Keratinocyte (primary cell): ENCODE measurements at regions not wholly inside any gene's neighbourhood (a gene's known extent, or its start where the extent isn't known, plus 50 kb on each side); places are given as distances from the start of the nearest gene placed in this dataset.
"Not testable (repeated sequence)": the region's sequence is repeated elsewhere in the genome, so short reads cannot be mapped to it uniquely, and the experiment has no call there.

Experiments
- DNase-seq: peaks from one replicate; pipeline ENCODE4 v3.0.0-alpha.2; 2011; ENCODE audit warnings: low read depth, missing footprints, low spot score
- FAIRE-seq: peaks from 2 replicates; lab custom pipeline; 2011; peaks lifted over from hg19 to GRCh38; lab: Jason Lieb, UNC
- H2AFZ ChIP-seq: 2 replicates; pipeline ENCODE4 v1.6.0; 2012; ENCODE audit warnings: low read length, control low read depth, inconsistent platforms; ENCODE audit not compliant: control insufficient read depth
- H3K27ac ChIP-seq: 2 replicates; pipeline ENCODE4 v1.5.1; 2011; ENCODE audit warnings: low read length; ENCODE audit not compliant: control insufficient read depth, insufficient read depth
- H3K27me3 ChIP-seq: 3 replicates; pipeline ENCODE4 v1.6.0; 2011; ENCODE audit warnings: low read length; ENCODE audit not compliant: control insufficient read depth, insufficient read depth; ENCODE audit errors: extremely low read depth
- H3K36me3 ChIP-seq, 2 experiments: 2 replicates in 1 of 2; 3 replicates in 1 of 2; pipeline ENCODE4 v1.5.1; 2011; ENCODE audit warnings: low read length in 2 of 2, mild to moderate bottlenecking in 1 of 2; ENCODE audit not compliant: control insufficient read depth in 2 of 2, insufficient read depth in 2 of 2; ENCODE audit errors: extremely low read depth in 1 of 2
- H3K4me1 ChIP-seq: 3 replicates; pipeline ENCODE4 v1.5.1; 2011; ENCODE audit warnings: low read length; ENCODE audit not compliant: control insufficient read depth, insufficient read depth; ENCODE audit errors: extremely low read depth
- H3K4me2 ChIP-seq: 3 replicates; pipeline ENCODE4 v1.6.0; 2011; ENCODE audit warnings: low read depth, low read length; ENCODE audit not compliant: control insufficient read depth, insufficient read depth; ENCODE audit errors: extremely low read depth
- H3K4me3 ChIP-seq, 3 experiments: fragments of 200-600 bp in 1 of 3; sonication (generic) in 1 of 3; 2 replicates in 2 of 3; 3 replicates in 1 of 3; pipeline ENCODE4 v1.5.1; 2011 to 2016; ENCODE audit warnings: low read length in 3 of 3, mild to moderate bottlenecking in 3 of 3, control low read depth in 2 of 3, inconsistent platforms in 1 of 3, low read depth in 1 of 3, mixed read lengths in 1 of 3, mixed run types in 1 of 3, moderate library complexity in 1 of 3; ENCODE audit not compliant: control insufficient read depth in 2 of 3, insufficient read depth in 2 of 3; ENCODE audit errors: extremely low read depth in 1 of 3
- H3K79me2 ChIP-seq: 2 replicates; pipeline ENCODE4 v1.6.0; 2012; ENCODE audit warnings: low read length; ENCODE audit not compliant: control insufficient read depth, insufficient read depth
- H3K9ac ChIP-seq: 3 replicates; pipeline ENCODE4 v1.6.0; 2011; ENCODE audit warnings: low read length; ENCODE audit not compliant: control insufficient read depth, insufficient read depth; ENCODE audit errors: extremely low read depth
- H3K9me1 ChIP-seq: 3 replicates; pipeline ENCODE4 v1.6.0; 2011; ENCODE audit warnings: low read length; ENCODE audit not compliant: control insufficient read depth, insufficient read depth; ENCODE audit errors: extremely low read depth
- H3K9me3 ChIP-seq: 2 replicates; pipeline ENCODE4 v1.5.1; 2012; ENCODE audit warnings: low read depth, low read length; ENCODE audit not compliant: control insufficient read depth
- H4K20me1 ChIP-seq: 3 replicates; pipeline ENCODE4 v1.6.0; 2011; ENCODE audit warnings: low read length; ENCODE audit not compliant: control insufficient read depth, insufficient read depth; ENCODE audit errors: extremely low read depth
- EZH2 ChIP-seq: IDR thresholded peaks from one replicate; pipeline ENCODE4 v1.6.1; 2012; ENCODE audit warnings: inconsistent platforms, mild to moderate bottlenecking, low read length, moderate library complexity
- dilution Hi-C: fragments of 300-500 bp; cut with MboI; formaldehyde crosslinking; loops from one replicate; pipeline ENCODE4 v1.7.0; 2020; ENCODE audit warnings: low sequenced_read_pairs; ENCODE audit not compliant: extremely low pct_ligation_motif_present
- TF ChIP-seq, protein P1 (sequence below), 3 experiments: IDR thresholded peaks in 1 of 3; conservative IDR thresholded peaks in 1 of 3; optimal IDR thresholded peaks in 1 of 3; 2 replicates in 2 of 3; 3 replicates in 1 of 3; pipeline versions ENCODE3 to v1.5.1; 2011; ENCODE audit warnings: low read length in 3 of 3, mild to moderate bottlenecking in 3 of 3, moderate library complexity in 2 of 3, control low read depth in 1 of 3, inconsistent platforms in 1 of 3; ENCODE audit not compliant: insufficient read depth in 2 of 3; ENCODE audit errors: extremely low read depth in 1 of 3

DNA sequence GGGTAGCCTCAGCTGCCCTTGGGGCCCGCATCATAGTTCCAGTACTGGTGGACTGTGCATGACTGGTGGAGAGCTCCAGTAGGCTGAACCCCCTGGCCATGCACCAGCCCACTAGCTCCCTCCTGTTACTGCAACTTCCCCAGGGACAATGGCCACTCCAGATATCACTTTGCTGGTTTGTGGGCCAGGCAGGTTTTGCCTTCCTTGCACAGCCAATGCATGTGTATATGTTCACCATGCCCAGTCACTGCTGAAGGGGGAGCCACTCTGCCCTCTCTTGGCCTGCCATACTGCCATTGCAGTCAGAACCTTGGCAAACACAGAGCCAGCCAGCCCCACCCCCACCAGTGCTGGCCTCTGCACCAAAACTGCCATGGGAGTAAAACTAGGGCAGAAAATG, 2095.3 kb upstream of the RAG2 start:
- Histone ChIP-seq H2AFZ (no peak overlapping the region), H4K20me1 (no peaks in the 10 kb centered on the region), H3K9me3 (peaks cover 5% of the 10 kb centered on the region), H3K4me1 (no peaks in the 10 kb centered on the region), H3K36me3 (no peaks in the 10 kb centered on the region), H3K9ac (no peak overlapping the region), H3K79me2 (no peaks in the 10 kb centered on the region), H3K27me3 (no peaks in the 10 kb centered on the region), H3K9me1 (no peaks in the 10 kb centered on the region), H3K4me3 (no peak overlapping the region), H3K4me2 (no peak overlapping the region), H3K27ac (no peak overlapping the region)
- TF ChIP-seq, protein P1, sequence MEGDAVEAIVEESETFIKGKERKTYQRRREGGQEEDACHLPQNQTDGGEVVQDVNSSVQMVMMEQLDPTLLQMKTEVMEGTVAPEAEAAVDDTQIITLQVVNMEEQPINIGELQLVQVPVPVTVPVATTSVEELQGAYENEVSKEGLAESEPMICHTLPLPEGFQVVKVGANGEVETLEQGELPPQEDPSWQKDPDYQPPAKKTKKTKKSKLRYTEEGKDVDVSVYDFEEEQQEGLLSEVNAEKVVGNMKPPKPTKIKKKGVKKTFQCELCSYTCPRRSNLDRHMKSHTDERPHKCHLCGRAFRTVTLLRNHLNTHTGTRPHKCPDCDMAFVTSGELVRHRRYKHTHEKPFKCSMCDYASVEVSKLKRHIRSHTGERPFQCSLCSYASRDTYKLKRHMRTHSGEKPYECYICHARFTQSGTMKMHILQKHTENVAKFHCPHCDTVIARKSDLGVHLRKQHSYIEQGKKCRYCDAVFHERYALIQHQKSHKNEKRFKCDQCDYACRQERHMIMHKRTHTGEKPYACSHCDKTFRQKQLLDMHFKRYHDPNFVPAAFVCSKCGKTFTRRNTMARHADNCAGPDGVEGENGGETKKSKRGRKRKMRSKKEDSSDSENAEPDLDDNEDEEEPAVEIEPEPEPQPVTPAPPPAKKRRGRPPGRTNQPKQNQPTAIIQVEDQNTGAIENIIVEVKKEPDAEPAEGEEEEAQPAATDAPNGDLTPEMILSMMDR (optimal IDR thresholded peaks at IDR 0.05 in 1 of 3, IDR thresholded peaks at IDR 0.05 in 1 of 3, conservative IDR thresholded peaks at IDR 0.05 in 1 of 3; ENCODE audit: extremely low read depth in 1 of 3, insufficient read depth in 2 of 3, low read length in 3 of 3) = no peak
- no peak for TF ChIP-seq EZH2
- no peak for DNase-seq
- no peak for FAIRE-seq
- dilution Hi-C loops = no loop called here

- H3K27me3 ChIP-seq, H3K4me2 ChIP-seq, DNase-seq, H4K20me1 ChIP-seq, H3K79me2 ChIP-seq, H3K9me3 ChIP-seq, dilution Hi-C loops, H3K4me1 ChIP-seq, H3K9me1 ChIP-seq, FAIRE-seq, H2AFZ ChIP-seq, H3K27ac ChIP-seq, H3K36me3 ChIP-seq, H3K9ac ChIP-seq, H3K4me3 ChIP-seq: not testable (repeated sequence)
Measured at GRCh38 chr11:38690211-38690610, 2092.2 kb upstream of the RAG2 start.

- no peaks in the 10 kb centered on the region for H3K27me3 ChIP-seq
- H3K9me1 ChIP-seq = no peaks in the 10 kb centered on the region
- TF ChIP-seq, protein P1 (optimal IDR thresholded peaks at IDR 0.05 in 1 of 3, IDR thresholded peaks at IDR 0.05 in 1 of 3, conservative IDR thresholded peaks at IDR 0.05 in 1 of 3; ENCODE audit: extremely low read depth in 1 of 3, insufficient read depth in 2 of 3, low read length in 3 of 3) = no peak
- TF ChIP-seq EZH2 = no peak
- dilution Hi-C loops = no loop called here
- no peak overlapping the region for H3K9ac ChIP-seq
- H4K20me1 ChIP-seq = no peaks in the 10 kb centered on the region
- no peak overlapping the region for H3K27ac ChIP-seq
- H3K4me2 ChIP-seq = no peak overlapping the region
- H3K4me1 ChIP-seq = no peaks in the 10 kb centered on the region
- H3K4me3 ChIP-seq = no peak overlapping the region
- no peak overlapping the region for H2AFZ ChIP-seq
- FAIRE-seq (no peak), DNase-seq (no peak)
- H3K79me2 ChIP-seq = no peaks in the 10 kb centered on the region
- no peaks in the 10 kb centered on the region for H3K36me3 ChIP-seq
- no peaks in the 10 kb centered on the region for H3K9me3 ChIP-seq
Measured at GRCh38 chr11:38687008-38687407, 2089.0 kb upstream of the RAG2 start.
